CD4-positive, alpha-beta T cell (primary cell): ENCODE measurements at regions not wholly inside any gene's neighbourhood (a gene's known extent, or its start where the extent isn't known, plus 50 kb on each side); places are given as distances from the start of the nearest gene placed in this dataset.

ENCODE experiments used
- ATAC-seq: fragments of 200-7000 bp; cut with Tn5 transposase; one replicate; pipeline ENCODE4 v1.10.0; 2022; ENCODE audit warnings: mild to moderate bottlenecking; ENCODE audit not compliant: poor library complexity
- CTCF ChIA-PET: fragments of 350-600 bp; sonication (Branson Sonifier 250); formaldehyde crosslinking; loops from one replicate; lab custom pipeline; 2021; ENCODE audit warnings: antibody characterized with exemption, inconsistent platforms; lab: Charles Lee
- POLR2A ChIA-PET: fragments of 350-600 bp; sonication (Branson Sonifier 250); formaldehyde crosslinking; loops from one replicate; lab custom pipeline; 2021; ENCODE audit warnings: antibody characterized with exemption, inconsistent platforms; lab: Charles Lee
- DNase-seq, 14 experiments: peaks; one replicate each; pipeline ENCODE4 v3.0.0-alpha.2; 2013 to 2020; ENCODE audit warnings: mixed read lengths in 2 of 14
- H3K27ac ChIP-seq, 2 donors: one replicate each; pipeline versions ENCODE4 v1.5.1 to v1.7.0; 2013; ENCODE audit warnings: low read length in 2 of 2, low read depth in 1 of 2, mild to moderate bottlenecking in 1 of 2
- H3K27me3 ChIP-seq, 2 experiments: 1 replicate in 1 of 2; 2 replicates in 1 of 2; pipeline versions ENCODE4 v1.6.1 to v1.7.0; 2013; ENCODE audit warnings: low read length in 2 of 2, control low read depth in 1 of 2, mild to moderate bottlenecking in 1 of 2, moderate library complexity in 1 of 2; ENCODE audit not compliant: insufficient read depth in 2 of 2, control insufficient read depth in 1 of 2
- H3K36me3 ChIP-seq: one replicate; pipeline ENCODE4 v1.6.1; 2013; ENCODE audit warnings: low read length, control low read depth; ENCODE audit not compliant: insufficient read depth
- H3K4me1 ChIP-seq: one replicate; pipeline ENCODE4 v1.6.1; 2013; ENCODE audit warnings: low read length, control low read depth; ENCODE audit not compliant: insufficient read depth
- H3K4me3 ChIP-seq: one replicate; pipeline ENCODE4 v1.5.1; 2013; ENCODE audit warnings: mild to moderate bottlenecking, low read length, moderate library complexity
- H3K9me3 ChIP-seq, 2 experiments: 1 replicate in 1 of 2; 2 replicates in 1 of 2; pipeline versions ENCODE4 v1.6.1 to v1.7.0; 2013; ENCODE audit warnings: low read length in 2 of 2, mild to moderate bottlenecking in 2 of 2, control low read depth in 1 of 2, moderate library complexity in 1 of 2; ENCODE audit not compliant: control insufficient read depth in 1 of 2, insufficient read depth in 1 of 2
- H3K27ac Mint-ChIP-seq: one replicate; pipeline ENCODE4 v1.8.0; 2020; ENCODE audit warnings: mixed read lengths
- H3K27me3 Mint-ChIP-seq: one replicate; pipeline ENCODE4 v1.8.0; 2021; ENCODE audit warnings: mixed read lengths
- H3K36me3 Mint-ChIP-seq: one replicate; pipeline ENCODE4 v1.8.0; 2021; ENCODE audit warnings: low read depth, mixed read lengths
- H3K4me1 Mint-ChIP-seq: one replicate; pipeline ENCODE4 v1.8.0; 2021; ENCODE audit warnings: low read depth, mixed read lengths
- H3K4me3 Mint-ChIP-seq: one replicate; pipeline ENCODE4 v1.8.0; 2020; ENCODE audit warnings: mild to moderate bottlenecking, mixed read lengths
- H3K9me3 Mint-ChIP-seq: one replicate; pipeline ENCODE4 v1.8.0; 2020; ENCODE audit warnings: mixed read lengths
- intact Hi-C, 2 experiments: fragments of 100-400 bp; cut with DNase I in 1 of 2; cut with micrococcal nuclease in 1 of 2; formaldehyde crosslinking; loops; one replicate each; pipeline versions ENCODE4 v1.15.1 to v1.9.0; 2023 to 2025; cut with DNase I, micrococcal nuclease
- TF ChIP-seq, protein P1 (sequence below): fragments of 200-600 bp; IDR thresholded peaks from one replicate; pipeline ENCODE4 v1.8.0; 2022; ENCODE audit warnings: antibody characterized with exemption, mild to moderate bottlenecking

- intact Hi-C loops, result no loop called here
- peaks cover 0 to 7% of the 10 kb centered on the region in 2 experiments for H3K9me3 ChIP-seq
- TF ChIP-seq, protein P1, sequence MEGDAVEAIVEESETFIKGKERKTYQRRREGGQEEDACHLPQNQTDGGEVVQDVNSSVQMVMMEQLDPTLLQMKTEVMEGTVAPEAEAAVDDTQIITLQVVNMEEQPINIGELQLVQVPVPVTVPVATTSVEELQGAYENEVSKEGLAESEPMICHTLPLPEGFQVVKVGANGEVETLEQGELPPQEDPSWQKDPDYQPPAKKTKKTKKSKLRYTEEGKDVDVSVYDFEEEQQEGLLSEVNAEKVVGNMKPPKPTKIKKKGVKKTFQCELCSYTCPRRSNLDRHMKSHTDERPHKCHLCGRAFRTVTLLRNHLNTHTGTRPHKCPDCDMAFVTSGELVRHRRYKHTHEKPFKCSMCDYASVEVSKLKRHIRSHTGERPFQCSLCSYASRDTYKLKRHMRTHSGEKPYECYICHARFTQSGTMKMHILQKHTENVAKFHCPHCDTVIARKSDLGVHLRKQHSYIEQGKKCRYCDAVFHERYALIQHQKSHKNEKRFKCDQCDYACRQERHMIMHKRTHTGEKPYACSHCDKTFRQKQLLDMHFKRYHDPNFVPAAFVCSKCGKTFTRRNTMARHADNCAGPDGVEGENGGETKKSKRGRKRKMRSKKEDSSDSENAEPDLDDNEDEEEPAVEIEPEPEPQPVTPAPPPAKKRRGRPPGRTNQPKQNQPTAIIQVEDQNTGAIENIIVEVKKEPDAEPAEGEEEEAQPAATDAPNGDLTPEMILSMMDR, result no peak
- Mint-ChIP-seq H3K9me3 (no peaks in the 10 kb centered on the region), H3K27me3 (no peaks in the 10 kb centered on the region), H3K36me3 (no peaks in the 10 kb centered on the region), H3K27ac (no peak overlapping the region), H3K4me1 (peaks cover 4% of the 10 kb centered on the region), H3K4me3 (no peak overlapping the region)
- CTCF ChIA-PET, result no interaction called here
- no peak overlapping the region for H3K27ac ChIP-seq
- H3K4me3 ChIP-seq, result no peak overlapping the region
- POLR2A ChIA-PET, result interaction anchor here (0.7 kb wide), 1 partner anchor 1055 kb away, joined by 4 read pairs; no protein-coding TSS in a partner anchor
- H3K36me3 ChIP-seq, result no peaks in the 10 kb centered on the region
- no peaks in the 10 kb centered on the region for H3K27me3 ChIP-seq
- DNase-seq (no peak), ATAC-seq (no peak)
- H3K4me1 ChIP-seq, result no peaks in the 10 kb centered on the region
Measured at GRCh38 chr9:7871977-7872730, 72.6 kb upstream of the DMAC1 start.

GRCh38 chr9:7869340-7869739, 69.8 kb upstream of the DMAC1 start:
- Histone ChIP-seq H3K4me3 (no peak overlapping the region), H3K9me3 (no peaks in the 10 kb centered on the region), H3K4me1 (no peaks in the 10 kb centered on the region), H3K27ac (no peak overlapping the region), H3K27me3 (no peaks in the 10 kb centered on the region), H3K36me3 (no peaks in the 10 kb centered on the region)
- CTCF ChIA-PET, result no interaction called here
- POLR2A ChIA-PET, result no interaction called here
- DNase-seq (no peak), ATAC-seq (no peak)
- Mint-ChIP-seq H3K4me3 (no peak overlapping the region), H3K9me3 (no peaks in the 10 kb centered on the region), H3K36me3 (no peaks in the 10 kb centered on the region), H3K27ac (no peak overlapping the region), H3K27me3 (no peaks in the 10 kb centered on the region), H3K4me1 (peaks cover 4% of the 10 kb centered on the region)
- intact Hi-C loops, result no loop called here
- TF ChIP-seq, protein P1, result no peak

DNA sequence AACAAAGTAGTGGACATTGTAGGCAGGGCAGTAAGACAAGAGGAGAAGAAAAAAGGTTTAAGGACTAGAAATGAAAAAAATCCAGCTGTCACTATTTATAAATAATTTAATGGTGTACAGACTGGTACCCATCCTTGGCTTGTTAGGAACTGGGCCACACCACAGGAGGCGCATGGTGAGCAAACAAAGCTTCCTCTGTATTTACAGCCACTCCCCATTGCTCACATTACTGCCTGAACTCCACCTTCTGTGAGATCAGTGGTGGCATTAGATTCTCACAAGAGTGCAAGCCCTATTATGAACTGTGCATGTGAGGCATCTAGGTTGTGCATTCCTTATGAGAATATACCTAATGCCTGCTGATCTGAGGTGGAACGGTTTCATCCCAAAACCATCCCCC, 62.6 kb upstream of the DMAC1 start:
- ChIA-PET CTCF (no interaction called here), POLR2A (no interaction called here)
- Mint-ChIP-seq H3K4me3 (no peak overlapping the region), H3K4me1 (no peaks in the 10 kb centered on the region), H3K9me3 (no peaks in the 10 kb centered on the region), H3K27ac (no peak overlapping the region), H3K36me3 (no peaks in the 10 kb centered on the region), H3K27me3 (no peaks in the 10 kb centered on the region)
- Histone ChIP-seq H3K27ac (no peak overlapping the region), H3K4me3 (no peak overlapping the region), H3K36me3 (no peaks in the 10 kb centered on the region), H3K4me1 (no peaks in the 10 kb centered on the region), H3K27me3 (no peaks in the 10 kb centered on the region), H3K9me3 (no peaks in the 10 kb centered on the region)
- DNase-seq (no peak), ATAC-seq (no peak)
- TF ChIP-seq, protein P1, result no peak
- intact Hi-C loops, result no loop called here
